SK-N-SH treated with all-trans-retinoic acid at 6 μM for 48 hours (cell line): ENCODE measurements at regions not wholly inside any gene's neighbourhood (a gene's known extent, or its start where the extent isn't known, plus 50 kb on each side); places are given as distances from the start of the nearest gene placed in this dataset.

ENCODE experiments used
- ATAC-seq: fragments of 200-7000 bp; cut with Tn5 transposase; 3 replicates; pipeline ENCODE4 v1.9.1; 2020; ENCODE audit warnings: mild to moderate bottlenecking, moderate library complexity
- ARNTL ChIP-seq: fragments of 450-650 bp; formaldehyde crosslinking; IDR thresholded peaks from 2 replicates; pipeline ENCODE4 v1.5.0; 2020; ENCODE audit warnings: low read depth, mild to moderate bottlenecking, moderate library complexity, borderline replicate concordance
- CREB5 ChIP-seq: fragments of 250-450 bp; sonication (Bioruptor Pico); IDR thresholded peaks from 2 replicates; pipeline ENCODE4 v1.5.1; 2020; ENCODE audit warnings: low read depth, mild to moderate bottlenecking, moderate library complexity
- CSDC2 ChIP-seq: fragments of 250-450 bp; sonication (Bioruptor Pico); IDR thresholded peaks from 2 replicates; pipeline ENCODE4 v1.5.0; 2020; ENCODE audit warnings: mild to moderate bottlenecking, moderate library complexity
- ESRRG ChIP-seq: fragments of 250-450 bp; sonication (Bioruptor Pico); IDR thresholded peaks from 2 replicates; pipeline ENCODE4 v1.6.1; 2021; ENCODE audit warnings: mild to moderate bottlenecking
- GLIS3 ChIP-seq: fragments of 250-450 bp; sonication (Bioruptor Pico); IDR thresholded peaks from 2 replicates; pipeline ENCODE4 v1.5.0; 2020; ENCODE audit warnings: mild to moderate bottlenecking, moderate library complexity
- ISL1 ChIP-seq: fragments of 250-450 bp; sonication (Bioruptor Pico); IDR thresholded peaks from 2 replicates; pipeline ENCODE4 v2.1.2; 2022; ENCODE audit warnings: mild to moderate bottlenecking, moderate library complexity
- OSR1 ChIP-seq: fragments of 250-450 bp; sonication (Bioruptor Pico); IDR thresholded peaks from 2 replicates; pipeline ENCODE4 v1.8.0; 2022; ENCODE audit warnings: moderate library complexity, mild to moderate bottlenecking, inconsistent platforms
- PPARA ChIP-seq: fragments of 250-450 bp; sonication (Bioruptor Pico); IDR thresholded peaks from 2 replicates; pipeline ENCODE4 v1.5.0; 2020; ENCODE audit warnings: mild to moderate bottlenecking, borderline replicate concordance
- RARB ChIP-seq: fragments of 250-450 bp; sonication (Bioruptor Pico); IDR thresholded peaks from 2 replicates; pipeline ENCODE4 v1.8.0; 2021; ENCODE audit warnings: mild to moderate bottlenecking, moderate library complexity
- SNAI2 ChIP-seq: fragments of 250-450 bp; sonication (Bioruptor Pico); IDR thresholded peaks from 2 replicates; pipeline ENCODE4 v1.5.0; 2020; ENCODE audit warnings: mild to moderate bottlenecking, moderate library complexity
- TCF4 ChIP-seq: fragments of 250-450 bp; sonication (Bioruptor Pico); IDR thresholded peaks from 2 replicates; pipeline ENCODE4 v1.8.0; 2021; ENCODE audit warnings: mild to moderate bottlenecking, moderate library complexity, borderline replicate concordance
- TOX ChIP-seq: fragments of 250-450 bp; sonication (Bioruptor Pico); IDR thresholded peaks from 2 replicates; pipeline ENCODE4 v1.8.0; 2021; ENCODE audit warnings: mild to moderate bottlenecking, moderate library complexity, borderline replicate concordance
- TSHZ2 ChIP-seq: fragments of 250-450 bp; sonication (Bioruptor Pico); IDR thresholded peaks from 2 replicates; pipeline ENCODE4 v1.5.0; 2020; ENCODE audit warnings: mild to moderate bottlenecking, moderate library complexity
- ZC3H10 ChIP-seq: fragments of 250-450 bp; sonication (Bioruptor Pico); IDR thresholded peaks from 2 replicates; pipeline ENCODE4 v1.5.1; 2021; ENCODE audit warnings: mild to moderate bottlenecking, moderate library complexity
- ZFP3 ChIP-seq: fragments of 250-450 bp; sonication (Bioruptor Pico); IDR thresholded peaks from 2 replicates; pipeline ENCODE4 v1.5.0; 2020; ENCODE audit warnings: mild to moderate bottlenecking, moderate library complexity
- ZFP30 ChIP-seq: fragments of 450-650 bp; formaldehyde crosslinking; IDR thresholded peaks from 2 replicates; pipeline ENCODE4 v1.5.0; 2022; ENCODE audit warnings: mild to moderate bottlenecking, moderate library complexity
- ZNF70 ChIP-seq: fragments of 450-650 bp; formaldehyde crosslinking; IDR thresholded peaks from 2 replicates; pipeline ENCODE4 v1.5.0; 2020; ENCODE audit warnings: mild to moderate bottlenecking, moderate library complexity
- ZNF8 ChIP-seq: fragments of 450-650 bp; formaldehyde crosslinking; IDR thresholded peaks from 2 replicates; pipeline ENCODE4 v1.5.0; 2020; ENCODE audit warnings: mild to moderate bottlenecking, moderate library complexity
- TF ChIP-seq, protein P1 (sequence below): fragments of 250-450 bp; sonication (Bioruptor Pico); IDR thresholded peaks from 2 replicates; pipeline ENCODE4 v1.8.0; 2021; ENCODE audit warnings: low read depth, mild to moderate bottlenecking, moderate library complexity, borderline replicate concordance
- TF ChIP-seq, protein P2 (sequence below): fragments of 250-450 bp; sonication (Bioruptor Pico); IDR thresholded peaks from 2 replicates; pipeline ENCODE4 v1.8.0; 2020; ENCODE audit warnings: mild to moderate bottlenecking, moderate library complexity, borderline replicate concordance
- TF ChIP-seq, protein P3 (sequence below): fragments of 250-450 bp; sonication (Bioruptor Pico); IDR thresholded peaks from 2 replicates; pipeline ENCODE4 v1.5.1; 2021; ENCODE audit warnings: mild to moderate bottlenecking, moderate library complexity

DNA sequence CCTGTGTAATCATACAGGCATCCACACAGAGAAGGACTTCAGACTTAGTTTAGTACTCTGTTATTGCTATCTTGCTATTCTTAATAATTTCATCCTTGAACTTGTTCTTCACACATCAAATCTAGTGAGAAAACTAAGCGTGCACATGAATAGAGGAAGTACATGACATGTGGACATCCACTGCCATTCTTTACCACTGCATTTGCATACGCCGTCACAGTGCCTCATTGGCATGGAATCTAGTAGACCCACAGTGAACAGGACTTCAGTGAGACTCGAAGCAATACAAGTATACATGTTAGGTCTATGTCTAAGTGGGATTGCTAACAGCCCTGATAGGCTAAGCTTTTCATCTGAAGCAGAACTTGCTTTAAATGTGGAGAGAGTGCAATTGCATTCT is 592.1 kb downstream of the TLE4 start:
- TF ChIP-seq OSR1 (CRISPR knock-in tag) (no peak), ARNTL (CRISPR knock-in tag) (no peak), ESRRG (CRISPR knock-in tag) (no peak), ZNF70 (CRISPR knock-in tag) (no peak), CSDC2 (CRISPR knock-in tag) (no peak), PPARA (CRISPR knock-in tag) (no peak), SNAI2 (no peak), CREB5 (CRISPR knock-in tag) (no peak), ISL1 (CRISPR knock-in tag) (no peak), ZNF8 (CRISPR knock-in tag) (no peak), ZFP30 (CRISPR knock-in tag) (no peak), TSHZ2 (CRISPR knock-in tag) (no peak), ZC3H10 (CRISPR knock-in tag) (no peak), TOX (CRISPR knock-in tag) (no peak)
- TF ChIP-seq, protein P1, sequence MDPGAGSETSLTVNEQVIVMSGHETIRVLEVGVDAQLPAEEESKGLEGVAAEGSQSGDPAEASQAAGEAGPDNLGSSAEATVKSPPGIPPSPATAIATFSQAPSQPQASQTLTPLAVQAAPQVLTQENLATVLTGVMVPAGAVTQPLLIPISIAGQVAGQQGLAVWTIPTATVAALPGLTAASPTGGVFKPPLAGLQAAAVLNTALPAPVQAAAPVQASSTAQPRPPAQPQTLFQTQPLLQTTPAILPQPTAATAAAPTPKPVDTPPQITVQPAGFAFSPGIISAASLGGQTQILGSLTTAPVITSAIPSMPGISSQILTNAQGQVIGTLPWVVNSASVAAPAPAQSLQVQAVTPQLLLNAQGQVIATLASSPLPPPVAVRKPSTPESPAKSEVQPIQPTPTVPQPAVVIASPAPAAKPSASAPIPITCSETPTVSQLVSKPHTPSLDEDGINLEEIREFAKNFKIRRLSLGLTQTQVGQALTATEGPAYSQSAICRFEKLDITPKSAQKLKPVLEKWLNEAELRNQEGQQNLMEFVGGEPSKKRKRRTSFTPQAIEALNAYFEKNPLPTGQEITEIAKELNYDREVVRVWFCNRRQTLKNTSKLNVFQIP, result no peak
- ATAC-seq, result no peak

DNA sequence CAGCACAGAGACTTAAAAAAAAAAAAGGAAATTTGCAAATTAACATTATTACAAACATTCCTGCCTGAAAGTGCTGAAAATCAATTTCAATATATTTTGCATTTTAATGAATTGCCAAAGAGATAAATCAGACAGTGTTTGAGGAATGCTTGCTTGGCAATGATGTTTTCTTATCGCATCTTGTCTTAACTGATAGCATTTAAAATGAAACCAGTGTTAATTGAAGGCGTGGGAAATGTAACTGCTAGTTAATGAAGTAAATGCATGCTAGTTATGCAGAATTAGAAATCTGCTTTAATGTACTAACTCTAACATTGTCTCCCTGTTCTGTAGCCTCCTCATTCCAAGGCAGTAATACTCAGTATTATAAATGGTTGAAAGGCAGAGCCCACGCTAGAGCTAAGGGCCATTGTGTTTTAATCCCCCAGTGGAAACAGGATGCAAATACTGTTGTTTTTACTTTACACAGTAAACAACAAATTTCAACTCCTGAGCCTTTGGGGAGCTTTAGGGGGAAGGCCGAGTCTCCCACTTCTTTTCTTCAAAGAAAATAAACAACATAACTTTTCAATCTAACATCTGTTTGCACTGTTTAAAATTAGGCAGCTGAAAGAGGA is 586.9 kb downstream of the TLE4 start:
- no peak for ATAC-seq
- TF ChIP-seq, protein P2, sequence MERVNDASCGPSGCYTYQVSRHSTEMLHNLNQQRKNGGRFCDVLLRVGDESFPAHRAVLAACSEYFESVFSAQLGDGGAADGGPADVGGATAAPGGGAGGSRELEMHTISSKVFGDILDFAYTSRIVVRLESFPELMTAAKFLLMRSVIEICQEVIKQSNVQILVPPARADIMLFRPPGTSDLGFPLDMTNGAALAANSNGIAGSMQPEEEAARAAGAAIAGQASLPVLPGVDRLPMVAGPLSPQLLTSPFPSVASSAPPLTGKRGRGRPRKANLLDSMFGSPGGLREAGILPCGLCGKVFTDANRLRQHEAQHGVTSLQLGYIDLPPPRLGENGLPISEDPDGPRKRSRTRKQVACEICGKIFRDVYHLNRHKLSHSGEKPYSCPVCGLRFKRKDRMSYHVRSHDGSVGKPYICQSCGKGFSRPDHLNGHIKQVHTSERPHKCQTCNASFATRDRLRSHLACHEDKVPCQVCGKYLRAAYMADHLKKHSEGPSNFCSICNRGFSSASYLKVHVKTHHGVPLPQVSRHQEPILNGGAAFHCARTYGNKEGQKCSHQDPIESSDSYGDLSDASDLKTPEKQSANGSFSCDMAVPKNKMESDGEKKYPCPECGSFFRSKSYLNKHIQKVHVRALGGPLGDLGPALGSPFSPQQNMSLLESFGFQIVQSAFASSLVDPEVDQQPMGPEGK (CRISPR knock-in tag), result no peak
- TF ChIP-seq ZFP30 (CRISPR knock-in tag) (no peak), CREB5 (CRISPR knock-in tag) (no peak), ZNF70 (CRISPR knock-in tag) (no peak), ESRRG (CRISPR knock-in tag) (no peak), TCF4 (CRISPR knock-in tag) (no peak), ZFP3 (CRISPR knock-in tag) (no peak), TSHZ2 (CRISPR knock-in tag) (no peak), RARB (CRISPR knock-in tag) (no peak), SNAI2 (no peak), CSDC2 (CRISPR knock-in tag) (no peak), GLIS3 (CRISPR knock-in tag) (no peak), ZC3H10 (CRISPR knock-in tag) (no peak), ISL1 (CRISPR knock-in tag) (no peak), TOX (CRISPR knock-in tag) (no peak)
- TF ChIP-seq, protein P3, sequence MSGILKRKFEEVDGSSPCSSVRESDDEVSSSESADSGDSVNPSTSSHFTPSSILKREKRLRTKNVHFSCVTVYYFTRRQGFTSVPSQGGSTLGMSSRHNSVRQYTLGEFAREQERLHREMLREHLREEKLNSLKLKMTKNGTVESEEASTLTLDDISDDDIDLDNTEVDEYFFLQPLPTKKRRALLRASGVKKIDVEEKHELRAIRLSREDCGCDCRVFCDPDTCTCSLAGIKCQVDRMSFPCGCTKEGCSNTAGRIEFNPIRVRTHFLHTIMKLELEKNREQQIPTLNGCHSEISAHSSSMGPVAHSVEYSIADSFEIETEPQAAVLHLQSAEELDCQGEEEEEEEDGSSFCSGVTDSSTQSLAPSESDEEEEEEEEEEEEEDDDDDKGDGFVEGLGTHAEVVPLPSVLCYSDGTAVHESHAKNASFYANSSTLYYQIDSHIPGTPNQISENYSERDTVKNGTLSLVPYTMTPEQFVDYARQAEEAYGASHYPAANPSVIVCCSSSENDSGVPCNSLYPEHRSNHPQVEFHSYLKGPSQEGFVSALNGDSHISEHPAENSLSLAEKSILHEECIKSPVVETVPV (CRISPR knock-in tag), result no peak
